Ishikawa (cell line): ENCODE measurements at regions not wholly inside any gene's neighbourhood (a gene's known extent, or its start where the extent isn't known, plus 50 kb on each side); places are given as distances from the start of the nearest gene placed in this dataset.

Source experiments
- CEBPB ChIP-seq: IDR thresholded peaks from 2 replicates; pipeline ENCODE4 v1.6.1; 2012
- CREB1 ChIP-seq: IDR thresholded peaks from 2 replicates; pipeline ENCODE4 v1.6.1; 2012; ENCODE audit warnings: low read depth
- EP300 ChIP-seq: IDR thresholded peaks from 2 replicates; pipeline ENCODE4 v1.6.1; 2012; ENCODE audit warnings: borderline replicate concordance
- FOXM1 ChIP-seq: IDR thresholded peaks from 2 replicates; pipeline ENCODE4 v1.6.1; 2012; ENCODE audit warnings: low read depth, borderline replicate concordance
- NFIC ChIP-seq: IDR thresholded peaks from 2 replicates; pipeline ENCODE4 v1.6.1; 2012
- RAD21 ChIP-seq: IDR thresholded peaks from 2 replicates; pipeline ENCODE4 v1.6.1; 2012; ENCODE audit warnings: low read depth
- REST ChIP-seq: IDR thresholded peaks from 2 replicates; pipeline ENCODE4 v1.6.1; 2012; ENCODE audit warnings: low read depth, mild to moderate bottlenecking
- TAF1 ChIP-seq: IDR thresholded peaks from 2 replicates; pipeline ENCODE4 v1.6.1; 2012; ENCODE audit warnings: low read depth, mild to moderate bottlenecking
- TCF12 ChIP-seq: IDR thresholded peaks from 2 replicates; pipeline ENCODE4 v1.6.1; 2012; ENCODE audit warnings: low read depth
- TEAD4 ChIP-seq: IDR thresholded peaks from 2 replicates; pipeline ENCODE4 v1.6.1; 2012
- USF1 ChIP-seq: IDR thresholded peaks from 2 replicates; pipeline ENCODE4 v1.6.1; 2012
- YY1 ChIP-seq: IDR thresholded peaks from 2 replicates; pipeline ENCODE4 v1.6.1; 2012; ENCODE audit warnings: low read depth
- ZBTB7A ChIP-seq: IDR thresholded peaks from 2 replicates; pipeline ENCODE4 v1.6.1; 2012; ENCODE audit warnings: low read depth
- TF ChIP-seq, protein P1 (sequence below): IDR thresholded peaks from 2 replicates; pipeline ENCODE4 v1.6.1; 2012

- TF ChIP-seq FOXM1 (no peak), NFIC (no peak), YY1 (no peak), TCF12 (no peak), EP300 (no peak), CEBPB (no peak), TAF1 (no peak), ZBTB7A (no peak), USF1 (no peak), REST (no peak), RAD21 (no peak), CREB1 (no peak), TEAD4 (no peak)
- TF ChIP-seq, protein P1, sequence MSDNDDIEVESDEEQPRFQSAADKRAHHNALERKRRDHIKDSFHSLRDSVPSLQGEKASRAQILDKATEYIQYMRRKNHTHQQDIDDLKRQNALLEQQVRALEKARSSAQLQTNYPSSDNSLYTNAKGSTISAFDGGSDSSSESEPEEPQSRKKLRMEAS = no peak
Observed at GRCh38 chr9:6695121-6695814, 49.7 kb upstream of the GLDC start.
